ENCODE measurements at regions not wholly inside any gene's neighbourhood (a gene's known extent, or its start where the extent isn't known, plus 50 kb on each side); places are given as distances from the start of the nearest gene placed in this dataset.

DNA sequence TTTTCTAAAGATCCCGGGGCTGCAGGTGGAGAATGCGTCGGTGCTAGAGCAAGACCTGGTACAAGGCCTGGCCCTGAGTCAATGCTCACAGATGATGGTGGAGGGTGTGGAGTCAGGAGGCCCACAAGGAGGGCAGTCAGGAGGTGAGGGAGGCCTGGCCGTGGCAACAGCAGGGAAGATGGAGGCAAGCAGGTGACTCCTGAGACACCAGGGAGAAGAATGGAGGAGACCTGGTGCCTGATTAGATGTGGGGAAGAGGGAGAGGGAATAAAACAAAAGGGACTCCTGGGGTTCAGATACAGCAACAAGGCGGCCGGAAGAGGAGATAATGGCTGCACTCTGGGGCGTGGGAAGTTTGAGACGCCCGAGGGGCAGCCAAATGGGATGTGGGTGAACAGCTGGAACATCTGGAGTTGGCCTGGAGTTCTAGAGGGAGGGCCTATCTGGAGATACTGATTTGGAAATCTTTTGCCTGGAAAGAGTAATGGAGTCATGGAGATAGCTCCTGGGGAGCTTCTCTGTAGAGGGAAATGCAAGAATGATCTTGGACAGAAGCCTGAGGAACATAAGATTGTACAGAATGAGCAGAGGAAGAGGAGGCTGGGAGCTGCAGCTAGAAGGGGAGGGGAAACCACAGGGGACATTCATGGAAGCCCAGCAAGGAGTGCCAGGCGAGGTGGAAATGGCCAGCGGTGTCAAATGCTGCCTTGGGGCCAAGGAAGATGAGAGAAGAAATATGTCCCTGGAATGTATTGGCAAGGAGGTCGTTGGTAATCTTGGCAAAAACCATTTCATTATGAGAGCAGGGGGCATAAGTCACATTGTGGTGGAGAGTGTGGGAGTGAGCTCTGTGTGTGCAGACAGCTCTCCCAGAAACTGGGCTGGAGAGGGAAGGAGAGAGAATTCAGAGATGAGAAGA, 67.5 kb upstream of the CORO2B start:
- no peak for DNase-seq (ENCODE audit: low spot score)
- in situ Hi-C loops (cut with MboI; ENCODE audit: low pct_unique_long_range_greater_than_20kb, low sequenced_read_pairs, unreplicated experiment), result no loop called here
- TF ChIP-seq, protein P1, sequence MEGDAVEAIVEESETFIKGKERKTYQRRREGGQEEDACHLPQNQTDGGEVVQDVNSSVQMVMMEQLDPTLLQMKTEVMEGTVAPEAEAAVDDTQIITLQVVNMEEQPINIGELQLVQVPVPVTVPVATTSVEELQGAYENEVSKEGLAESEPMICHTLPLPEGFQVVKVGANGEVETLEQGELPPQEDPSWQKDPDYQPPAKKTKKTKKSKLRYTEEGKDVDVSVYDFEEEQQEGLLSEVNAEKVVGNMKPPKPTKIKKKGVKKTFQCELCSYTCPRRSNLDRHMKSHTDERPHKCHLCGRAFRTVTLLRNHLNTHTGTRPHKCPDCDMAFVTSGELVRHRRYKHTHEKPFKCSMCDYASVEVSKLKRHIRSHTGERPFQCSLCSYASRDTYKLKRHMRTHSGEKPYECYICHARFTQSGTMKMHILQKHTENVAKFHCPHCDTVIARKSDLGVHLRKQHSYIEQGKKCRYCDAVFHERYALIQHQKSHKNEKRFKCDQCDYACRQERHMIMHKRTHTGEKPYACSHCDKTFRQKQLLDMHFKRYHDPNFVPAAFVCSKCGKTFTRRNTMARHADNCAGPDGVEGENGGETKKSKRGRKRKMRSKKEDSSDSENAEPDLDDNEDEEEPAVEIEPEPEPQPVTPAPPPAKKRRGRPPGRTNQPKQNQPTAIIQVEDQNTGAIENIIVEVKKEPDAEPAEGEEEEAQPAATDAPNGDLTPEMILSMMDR (IDR thresholded peaks at IDR 0.05; ENCODE audit: extremely low read depth, insufficient read depth, missing control alignments), result no peak

DNA sequence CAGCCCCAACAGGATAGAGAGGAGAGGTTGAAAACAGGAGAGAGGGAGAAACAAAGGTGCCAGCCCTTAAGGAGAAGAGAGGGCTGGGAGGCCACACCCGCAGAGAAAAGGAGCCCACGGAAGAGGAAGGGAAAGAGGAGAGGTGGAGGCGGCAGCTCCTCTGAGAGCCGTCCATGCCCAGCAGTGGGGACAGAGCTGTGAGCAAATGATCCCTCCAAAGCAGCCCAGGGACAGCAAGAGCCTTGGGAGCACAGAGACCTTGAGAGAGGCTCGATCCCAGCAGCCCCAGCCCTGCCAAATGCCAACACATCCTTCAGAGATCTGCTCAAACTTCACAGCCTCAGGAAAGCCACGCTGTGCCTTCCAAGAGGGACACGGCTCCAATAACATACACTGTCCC, 66.7 kb upstream of the CORO2B start:
- in situ Hi-C loops (cut with MboI; ENCODE audit: low pct_unique_long_range_greater_than_20kb, low sequenced_read_pairs, unreplicated experiment), result no loop called here
- DNase-seq (ENCODE audit: low spot score), result no peak
- TF ChIP-seq, protein P1 (IDR thresholded peaks at IDR 0.05; ENCODE audit: extremely low read depth, insufficient read depth, missing control alignments), result no peak

DNA sequence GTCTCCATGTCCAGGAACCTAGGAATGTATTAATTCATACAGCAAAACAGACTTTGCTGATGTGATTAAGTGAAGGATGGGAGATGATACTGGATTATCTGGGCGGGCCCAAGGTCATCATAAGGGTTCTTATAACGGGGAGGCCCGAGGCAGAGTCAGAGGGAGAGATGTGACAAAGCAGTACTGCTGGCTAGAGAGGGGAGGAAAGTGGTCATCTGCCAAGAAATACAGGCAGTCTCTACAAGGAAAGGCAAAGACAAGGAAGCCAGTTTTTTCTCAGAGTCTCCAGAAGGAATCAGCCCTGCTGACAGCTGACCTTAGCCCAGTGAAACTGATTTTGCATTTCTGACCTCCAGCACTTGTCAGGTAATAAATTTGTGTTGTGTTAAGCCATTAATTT, 66.2 kb upstream of the CORO2B start:
- in situ Hi-C loops (cut with MboI; ENCODE audit: low pct_unique_long_range_greater_than_20kb, low sequenced_read_pairs, unreplicated experiment), result no loop called here
- TF ChIP-seq, protein P1 (IDR thresholded peaks at IDR 0.05; ENCODE audit: extremely low read depth, insufficient read depth, missing control alignments), result no peak
- DNase-seq (ENCODE audit: low spot score), result no peak

DNA sequence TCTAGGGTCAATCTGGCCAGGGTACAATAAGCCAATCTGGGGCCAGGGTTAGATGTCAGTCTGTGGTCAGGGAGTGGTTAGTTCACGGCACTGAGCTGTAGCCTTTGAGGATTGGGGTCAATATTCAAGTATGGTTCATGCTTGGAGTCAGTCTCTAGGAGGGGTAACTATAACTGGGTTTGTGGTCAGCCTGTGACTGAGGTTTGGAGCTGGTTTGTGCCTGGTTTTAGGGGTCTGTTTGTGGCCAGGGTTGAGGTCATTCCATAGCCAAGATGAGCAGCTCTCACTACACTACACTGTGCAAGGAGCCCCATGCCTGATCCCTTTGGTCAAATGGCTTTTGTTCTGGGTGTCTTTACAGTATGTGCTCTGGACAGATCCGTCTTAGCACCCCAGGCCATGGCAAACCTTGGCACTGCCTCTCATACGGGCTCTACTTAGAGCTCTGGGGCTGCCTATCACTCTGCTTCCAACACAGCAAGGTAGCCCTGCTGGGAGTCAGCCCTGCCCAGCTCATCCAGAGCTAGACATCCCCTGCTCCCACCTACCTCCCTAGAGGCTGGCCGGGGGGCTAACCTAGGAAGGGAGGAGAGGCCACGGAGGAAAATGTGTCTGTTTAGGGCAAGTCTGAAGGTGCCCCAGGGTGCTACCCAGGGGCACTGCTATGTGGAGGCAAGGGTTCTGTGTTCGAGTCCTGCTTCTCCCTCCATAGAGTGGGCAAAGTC, 63.3 kb upstream of the CORO2B start:
- TF ChIP-seq, protein P1 (IDR thresholded peaks at IDR 0.05; ENCODE audit: extremely low read depth, insufficient read depth, missing control alignments), result no peak
- in situ Hi-C loops (cut with MboI; ENCODE audit: low pct_unique_long_range_greater_than_20kb, low sequenced_read_pairs, unreplicated experiment), result no loop called here
- no peak for DNase-seq (ENCODE audit: low spot score)

DNA sequence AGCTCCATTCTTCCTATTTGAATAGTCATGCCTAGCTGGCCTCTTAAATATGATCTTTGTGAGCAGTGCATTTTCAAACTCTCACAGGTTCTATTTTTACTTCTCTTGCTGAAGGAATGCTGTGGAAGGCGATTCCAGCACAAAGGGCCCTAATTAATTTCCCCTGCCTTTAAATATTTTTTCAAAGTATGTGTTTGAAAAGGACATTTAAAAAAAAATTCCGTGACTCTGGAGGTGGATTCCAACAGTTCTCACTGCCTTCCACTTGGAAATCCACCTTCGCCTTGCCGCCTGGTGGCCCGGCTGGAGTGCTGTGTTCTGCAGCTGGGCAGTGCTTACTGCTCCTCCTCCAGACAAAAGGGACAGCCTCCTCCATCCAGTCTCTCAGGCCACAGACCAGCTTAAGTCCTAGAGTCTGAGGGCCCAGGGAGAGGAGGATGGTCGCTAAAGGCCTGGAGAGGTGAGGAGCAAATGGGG, 61.5 kb upstream of the CORO2B start:
- in situ Hi-C loops (cut with MboI; ENCODE audit: low pct_unique_long_range_greater_than_20kb, low sequenced_read_pairs, unreplicated experiment), result no loop called here
- no peak for DNase-seq (ENCODE audit: low spot score)
- TF ChIP-seq, protein P1 (IDR thresholded peaks at IDR 0.05; ENCODE audit: extremely low read depth, insufficient read depth, missing control alignments), result no peak

- TF ChIP-seq, protein P1 (IDR thresholded peaks at IDR 0.05; ENCODE audit: extremely low read depth, insufficient read depth, missing control alignments), result no peak
- DNase-seq (ENCODE audit: low spot score), result no peak
Observed at GRCh38 chr15:68518046-68518445, 60.7 kb upstream of the CORO2B start.

More at GRCh38 chr15:68518046-68518445, 60.7 kb upstream of the CORO2B start:
- in situ Hi-C loops (cut with MboI; ENCODE audit: low pct_unique_long_range_greater_than_20kb, low sequenced_read_pairs, unreplicated experiment), result no loop called here

All from GM13977 (cell line).